Glomerular visceral epithelial cell (primary cell): ENCODE measurements at regions not wholly inside any gene's neighbourhood (a gene's known extent, or its start where the extent isn't known, plus 50 kb on each side); places are given as distances from the start of the nearest gene placed in this dataset.

Source experiments
- DNase-seq: peaks from one replicate; pipeline ENCODE4 v3.0.0-alpha.2; 2016; ENCODE audit errors: extremely low spot score

DNA sequence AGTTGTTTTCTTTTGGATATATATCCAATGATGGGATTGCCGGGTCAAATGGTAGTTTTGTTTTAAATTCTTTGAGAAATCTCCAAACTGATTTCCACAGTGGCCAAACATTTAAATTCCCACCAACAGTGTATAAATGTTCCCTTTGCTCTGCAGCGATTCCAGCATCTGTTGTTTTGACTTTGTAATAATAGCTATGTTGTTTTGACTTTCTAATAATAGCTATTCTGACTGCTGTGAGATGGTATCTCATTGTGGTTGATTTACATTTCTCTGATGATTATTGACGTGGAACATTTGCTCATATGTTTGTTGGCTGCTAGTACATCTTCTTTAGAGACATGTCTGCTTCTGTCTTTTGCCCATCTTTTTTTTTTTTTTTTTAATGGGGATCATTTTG, 332.2 kb upstream of the GBE1 start:
- no peak for DNase-seq

DNA sequence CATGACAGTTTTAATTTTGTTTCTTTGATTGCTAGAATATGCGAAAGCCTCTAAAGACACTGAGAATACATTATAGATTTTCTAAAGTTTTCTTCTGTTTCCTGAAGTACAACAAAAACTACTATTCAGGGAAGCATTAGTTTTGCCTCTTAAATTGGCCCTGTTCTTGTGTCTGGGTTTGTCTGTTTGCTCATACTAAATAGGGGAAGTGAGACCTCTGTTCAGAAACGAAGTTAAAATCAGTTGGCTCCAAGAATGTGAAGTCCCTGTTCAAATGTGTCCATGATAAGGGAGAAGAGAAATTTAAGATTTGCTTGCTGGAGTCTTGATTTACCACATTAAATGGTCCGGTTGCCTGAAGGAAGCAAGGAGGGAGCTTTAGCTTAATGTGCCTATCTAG, 327.3 kb upstream of the GBE1 start:
- no peak for DNase-seq

DNA sequence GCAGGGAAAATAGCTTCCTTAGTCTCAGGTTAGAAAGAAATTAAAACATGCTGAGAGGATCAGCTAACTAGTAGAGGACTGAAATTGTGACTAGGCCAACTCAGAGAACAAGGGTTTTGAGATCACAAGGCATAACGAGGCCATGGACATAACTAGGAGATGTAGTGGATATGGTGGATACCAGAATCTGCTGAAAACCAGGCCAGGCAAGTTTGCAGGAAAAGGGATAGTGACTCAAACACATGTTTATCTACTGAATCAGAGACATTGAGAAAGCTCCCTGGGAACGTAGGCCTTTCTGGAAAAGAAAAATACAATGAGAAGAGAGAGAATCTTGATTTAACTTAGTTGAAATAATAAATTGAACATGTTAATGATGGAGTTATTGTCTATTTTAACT, 326.5 kb upstream of the GBE1 start:
- DNase-seq: peak; percentile 59

- DNase-seq: no peak
Measured at GRCh38 chr3:82085851-82086475, 324.5 kb upstream of the GBE1 start.

GRCh38 chr3:82085356-82085755, 323.9 kb upstream of the GBE1 start:
- no peak for DNase-seq

GRCh38 chr3:82084824-82085223, 323.4 kb upstream of the GBE1 start:
- no peak for DNase-seq

GRCh38 chr3:82082796-82083195, 321.4 kb upstream of the GBE1 start:
- peak; percentile 17 for DNase-seq

GRCh38 chr3:82081351-82081750, 319.9 kb upstream of the GBE1 start:
- DNase-seq: no peak

DNA sequence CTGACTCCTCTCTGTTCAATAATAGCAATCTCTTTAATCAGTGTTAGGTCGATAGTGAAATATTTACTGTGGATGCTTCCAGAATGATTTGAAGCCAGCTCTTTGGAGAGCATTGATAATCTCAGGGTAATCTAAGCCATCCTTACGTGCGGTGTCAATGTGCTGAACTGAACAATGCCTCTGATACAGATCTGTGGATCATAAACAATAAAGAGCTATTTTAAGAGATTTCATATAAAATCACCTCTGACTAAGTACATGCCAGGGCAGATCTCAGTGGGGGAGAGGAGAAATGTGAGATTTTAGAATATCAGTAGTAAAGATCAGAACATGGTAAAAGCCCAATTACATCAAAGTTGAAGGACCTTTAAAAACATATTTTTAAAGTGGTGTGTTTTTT, 319.3 kb upstream of the GBE1 start:
- no peak for DNase-seq

GRCh38 chr3:82080261-82080660, 318.8 kb upstream of the GBE1 start:
- no peak for DNase-seq

- no peak for DNase-seq
Measured at GRCh38 chr3:82079335-82079890, 318.0 kb upstream of the GBE1 start.

DNA sequence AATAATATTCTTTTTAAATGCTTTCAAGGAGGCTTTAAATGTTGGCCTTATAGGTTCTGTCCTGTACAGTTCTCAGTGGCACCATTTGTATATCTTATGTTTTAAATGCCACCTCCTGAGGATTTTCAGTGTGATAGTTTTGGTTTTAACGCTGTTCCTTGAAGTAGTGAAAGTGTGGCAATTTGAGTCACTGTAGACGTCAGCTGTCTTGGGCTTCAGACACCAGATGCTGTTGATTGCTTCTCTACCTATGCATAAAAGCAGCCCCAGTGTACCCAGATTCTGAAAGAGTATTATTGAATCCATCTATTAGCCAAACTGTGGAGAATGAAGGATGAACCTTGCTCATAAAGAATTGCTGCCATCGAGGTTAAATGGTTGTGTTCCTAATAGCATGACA, 316.8 kb upstream of the GBE1 start:
- no peak for DNase-seq

GRCh38 chr3:82067420-82067819, 306.0 kb upstream of the GBE1 start:
- no peak for DNase-seq

DNA sequence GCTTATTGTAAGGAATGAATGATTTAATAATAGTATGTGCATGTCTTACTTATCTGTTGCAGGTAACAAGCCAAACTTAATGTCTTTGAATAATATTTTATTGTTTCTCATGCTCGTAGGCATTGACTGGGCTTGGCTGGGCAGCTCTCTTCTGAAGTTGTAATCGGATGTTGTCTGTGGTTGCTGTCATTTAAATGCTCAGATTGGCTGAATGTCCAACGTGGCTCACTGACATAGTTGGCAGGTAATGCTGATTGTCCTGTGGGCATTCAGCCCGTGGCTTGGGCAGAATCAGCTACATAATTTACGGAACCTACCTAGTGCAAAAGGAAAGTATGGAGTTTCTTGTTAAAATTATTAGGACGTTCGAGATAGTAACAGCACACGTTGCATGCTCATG, 297.4 kb upstream of the GBE1 start:
- no peak for DNase-seq

GRCh38 chr3:82055792-82056191, 294.3 kb upstream of the GBE1 start:
- DNase-seq: peak; percentile 30

GRCh38 chr3:82054849-82055248, 293.4 kb upstream of the GBE1 start:
- no peak for DNase-seq

DNA sequence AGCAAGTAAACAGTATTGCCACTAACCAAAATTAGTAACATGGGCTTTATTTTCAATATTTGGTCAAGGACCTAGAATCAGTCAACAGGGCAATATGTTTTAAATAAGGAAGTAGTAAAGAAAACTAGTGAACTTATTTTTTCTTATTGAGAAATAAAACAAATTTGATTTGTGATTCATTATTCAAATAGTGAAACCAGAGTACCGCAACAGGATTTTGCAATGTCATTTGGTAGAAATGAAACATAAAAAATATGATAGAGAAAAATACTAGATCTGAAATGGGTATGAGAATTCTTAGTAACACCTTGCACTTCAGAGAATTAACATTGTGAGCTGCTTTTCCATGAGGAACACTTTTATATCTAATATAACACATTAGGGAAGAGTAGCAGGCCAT, 291.8 kb upstream of the GBE1 start:
- DNase-seq: no peak

DNA sequence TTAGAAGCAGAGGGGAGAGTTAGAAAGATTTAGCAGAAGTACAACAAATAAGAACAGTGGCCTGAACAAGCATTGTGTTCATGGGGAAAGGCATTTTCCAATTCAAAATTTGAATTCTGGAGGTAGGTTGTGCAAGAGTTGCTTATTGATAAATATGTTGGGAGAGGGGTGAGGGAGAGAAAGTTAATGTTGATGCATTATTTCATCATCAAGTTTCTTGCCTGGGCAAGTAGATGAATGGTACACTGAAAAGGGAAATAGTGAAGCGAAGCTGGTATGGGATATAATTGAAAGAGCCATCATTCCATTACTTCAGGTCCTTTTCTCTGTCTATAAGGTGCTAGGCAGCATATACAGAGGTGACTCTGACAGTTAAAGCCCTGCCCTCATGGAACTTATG, 288.9 kb upstream of the GBE1 start:
- no peak for DNase-seq

GRCh38 chr3:82048711-82049110, 287.3 kb upstream of the GBE1 start:
- DNase-seq: no peak

DNA sequence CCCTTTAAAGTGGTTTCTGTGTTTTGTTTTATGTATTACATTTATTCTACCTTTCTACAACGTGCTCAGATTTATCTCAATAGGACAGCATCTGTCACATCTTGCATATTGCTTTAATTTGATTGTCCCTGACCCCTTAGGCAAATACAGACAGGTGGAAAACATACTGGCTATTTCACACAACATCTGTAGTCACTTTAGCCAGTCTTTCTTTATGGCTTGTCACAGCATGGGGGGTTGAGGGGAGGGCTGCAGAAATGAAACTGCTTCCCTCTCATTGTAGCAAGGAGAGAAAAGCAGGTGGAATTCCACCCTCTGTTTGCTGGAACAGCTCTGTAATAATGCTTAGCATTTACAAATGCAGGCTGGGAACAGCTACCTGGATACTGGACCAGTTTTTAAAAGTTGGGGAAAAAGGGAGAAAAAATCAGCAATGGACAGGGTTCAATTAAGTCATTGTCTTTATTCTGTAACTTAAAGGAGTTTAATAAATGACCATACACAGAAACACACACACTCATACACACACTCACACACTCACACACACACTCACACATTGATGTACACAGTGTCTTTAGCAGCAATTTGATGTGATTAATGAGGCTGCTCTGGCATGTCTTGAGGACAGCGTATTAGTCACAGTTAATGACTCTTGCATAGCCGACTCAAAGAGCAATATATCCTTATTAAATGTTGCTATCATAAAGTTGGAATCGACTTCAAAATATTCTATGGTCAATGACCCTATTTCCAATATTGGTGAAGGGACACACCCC, 283.7 kb upstream of the GBE1 start:
- DNase-seq: peak; percentile 3

DNA sequence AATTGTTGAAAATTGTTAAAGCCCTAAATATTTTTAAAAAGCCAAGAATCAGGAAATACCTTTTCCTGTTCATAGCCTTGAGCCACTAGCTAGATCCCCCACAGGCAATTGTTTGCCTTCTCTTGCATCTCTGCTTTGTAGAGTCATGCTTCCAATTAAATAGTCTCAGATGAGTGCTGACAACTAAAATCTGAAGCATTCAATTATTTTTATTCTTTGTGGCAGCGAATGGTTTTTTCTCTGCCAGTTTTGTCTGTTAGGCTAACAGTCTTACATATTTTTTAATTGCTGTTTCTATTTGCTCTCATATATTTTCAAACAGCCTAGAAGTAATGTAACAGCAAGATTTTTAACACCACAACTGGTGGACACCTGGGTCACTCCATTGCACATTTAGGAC, 277.1 kb upstream of the GBE1 start:
- no peak for DNase-seq

GRCh38 chr3:82033186-82033585, 271.7 kb upstream of the GBE1 start:
- no peak for DNase-seq

GRCh38 chr3:82031596-82031995, 270.2 kb upstream of the GBE1 start:
- DNase-seq: no peak
